ENCODE measurements at regions not wholly inside any gene's neighbourhood (a gene's known extent, or its start where the extent isn't known, plus 50 kb on each side); places are given as distances from the start of the nearest gene placed in this dataset.

- TF ChIP-seq CTCF (IDR thresholded peaks at IDR 0.05; ENCODE audit: low read length) (no peak), EZH2phosphoT487 (IDR thresholded peaks at IDR 0.05; ENCODE audit: low read length) (no peak), EZH2 (optimal IDR thresholded peaks at IDR 0.05; ENCODE audit: low read depth, low read length) (no peak)
These were observed 1047.3 kb downstream of the MCTP2 start for GRCh38 chr15:95278532-95279245.

Measured in MM.1S (cell line).